Astrocyte (in vitro differentiated cells and primary cell): ENCODE measurements at regions not wholly inside any gene's neighbourhood (a gene's known extent, or its start where the extent isn't known, plus 50 kb on each side); places are given as distances from the start of the nearest gene placed in this dataset.
"Not testable (repeated sequence)": the region's sequence is repeated elsewhere in the genome, so short reads cannot be mapped to it uniquely, and the experiment has no call there.

Experiments used
- DNase-seq: peaks from one replicate; pipeline ENCODE4 v3.0.0-alpha.2; 2010; ENCODE audit warnings: low read depth
- FAIRE-seq: peaks from 2 replicates; lab custom pipeline; 2011; peaks lifted over from hg19 to GRCh38; lab: Jason Lieb, UNC
- H2AFZ ChIP-seq: 2 replicates; pipeline ENCODE4 v1.6.0; 2012; ENCODE audit warnings: low read depth, low read length, inconsistent platforms
- H3K27ac ChIP-seq: 2 replicates; pipeline ENCODE4 v1.5.1; 2011; ENCODE audit warnings: low read depth, low read length, inconsistent platforms
- H3K27me3 ChIP-seq: 2 replicates; pipeline ENCODE4 v1.6.0; 2011; ENCODE audit warnings: low read length, inconsistent platforms; ENCODE audit not compliant: insufficient read depth
- H3K36me3 ChIP-seq: 2 replicates; pipeline ENCODE4 v1.5.1; 2011; ENCODE audit warnings: low read length, inconsistent platforms; ENCODE audit not compliant: insufficient read depth
- H3K4me1 ChIP-seq: 2 replicates; pipeline ENCODE4 v1.5.1; 2011; ENCODE audit warnings: low read length, inconsistent platforms; ENCODE audit not compliant: insufficient read depth
- H3K4me2 ChIP-seq: 2 replicates; pipeline ENCODE4 v1.6.0; 2012; ENCODE audit warnings: low read length, inconsistent platforms
- H3K4me3 ChIP-seq: 2 replicates; pipeline ENCODE4 v1.5.1; 2011; ENCODE audit warnings: low read depth, mild to moderate bottlenecking, low read length, inconsistent platforms; ENCODE audit not compliant: insufficient read depth
- H3K79me2 ChIP-seq: 2 replicates; pipeline ENCODE4 v1.6.0; 2012; ENCODE audit warnings: mild to moderate bottlenecking, low read length, inconsistent platforms; ENCODE audit not compliant: insufficient read depth
- H3K9ac ChIP-seq: 2 replicates; pipeline ENCODE4 v1.6.0; 2012; ENCODE audit warnings: mild to moderate bottlenecking, low read length, inconsistent platforms
- H3K9me3 ChIP-seq: 2 replicates; pipeline ENCODE4 v1.5.1; 2012; ENCODE audit warnings: low read depth, mild to moderate bottlenecking, low read length, inconsistent platforms; ENCODE audit not compliant: insufficient read depth
- H4K20me1 ChIP-seq: 2 replicates; pipeline ENCODE4 v1.6.0; 2012; ENCODE audit warnings: low read length, inconsistent platforms; ENCODE audit not compliant: insufficient read depth
- H3K27ac Mint-ChIP-seq: one replicate; pipeline ENCODE4 v1.8.0; 2021; ENCODE audit warnings: mild to moderate bottlenecking, mixed read lengths; ENCODE audit not compliant: unreplicated experiment
- H3K27me3 Mint-ChIP-seq: one replicate; pipeline ENCODE4 v1.8.0; 2021; ENCODE audit warnings: low read depth, mixed read lengths; ENCODE audit not compliant: unreplicated experiment
- H3K36me3 Mint-ChIP-seq: one replicate; pipeline ENCODE4 v1.8.0; 2021; ENCODE audit warnings: low read depth, mixed read lengths; ENCODE audit not compliant: unreplicated experiment
- H3K4me1 Mint-ChIP-seq: one replicate; pipeline ENCODE4 v1.8.0; 2021; ENCODE audit warnings: low read depth, mixed read lengths; ENCODE audit not compliant: unreplicated experiment
- H3K4me3 Mint-ChIP-seq: one replicate; pipeline ENCODE4 v1.8.0; 2021; ENCODE audit warnings: mild to moderate bottlenecking, moderate library complexity, mixed read lengths; ENCODE audit not compliant: unreplicated experiment
- H3K9me3 Mint-ChIP-seq: one replicate; pipeline ENCODE4 v1.8.0; 2021; ENCODE audit warnings: mild to moderate bottlenecking, mixed read lengths; ENCODE audit not compliant: unreplicated experiment
- EZH2 ChIP-seq: IDR thresholded peaks from 2 replicates; pipeline ENCODE4 v1.6.1; 2012; ENCODE audit warnings: mild to moderate bottlenecking, low read length, inconsistent platforms; ENCODE audit not compliant: insufficient read depth
- TF ChIP-seq, protein P1 (sequence below): IDR thresholded peaks from 2 replicates; pipeline ENCODE4 v1.5.1; 2011; ENCODE audit warnings: low read depth, mild to moderate bottlenecking, inconsistent platforms, low read length, moderate library complexity; ENCODE audit not compliant: insufficient read depth

DNA sequence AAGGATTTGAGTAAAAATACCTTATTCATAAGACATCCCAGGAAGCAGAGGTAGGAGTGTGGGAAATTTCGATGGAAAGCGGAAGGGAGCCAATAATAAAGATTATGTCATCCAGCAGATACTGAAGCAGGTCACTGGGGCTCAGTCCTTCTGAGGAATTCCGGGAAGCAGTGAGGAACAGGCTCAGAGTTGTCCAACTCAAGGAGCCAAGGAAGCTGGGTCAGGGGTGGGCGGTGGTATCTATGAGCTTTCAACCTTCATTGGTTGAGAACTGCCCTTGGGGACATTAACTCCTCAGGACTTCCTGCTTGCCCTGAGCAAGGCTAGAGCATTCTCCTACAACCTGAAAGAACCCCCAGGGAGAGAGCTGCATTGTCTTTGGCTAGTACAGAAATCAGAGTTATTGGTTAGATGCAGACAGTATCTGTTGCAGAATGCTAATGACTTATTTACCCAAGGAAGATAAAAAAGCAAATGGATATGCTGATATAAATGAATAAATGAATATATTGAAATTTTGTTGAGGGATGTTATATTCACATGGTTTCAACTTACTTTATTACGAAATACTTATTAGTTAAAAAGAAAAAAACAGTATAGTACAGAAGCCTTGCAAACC is 68.2 kb downstream of the DMP1 start:
- Mint-ChIP-seq H3K4me3 (no peak overlapping the region), H3K36me3 (no peaks in the 10 kb centered on the region), H3K9me3 (no peaks in the 10 kb centered on the region), H3K27ac (no peak overlapping the region), H3K27me3 (no peaks in the 10 kb centered on the region), H3K4me1 (peaks cover 14% of the 10 kb centered on the region)
- no peak overlapping the region for H3K27ac ChIP-seq
- no peaks in the 10 kb centered on the region for H3K4me1 ChIP-seq
- no peaks in the 10 kb centered on the region for H3K27me3 ChIP-seq
- H3K4me2 ChIP-seq: no peak overlapping the region
- no peaks in the 10 kb centered on the region for H3K36me3 ChIP-seq
- H4K20me1 ChIP-seq: no peaks in the 10 kb centered on the region
- H3K9me3 ChIP-seq: no peaks in the 10 kb centered on the region
- no peak overlapping the region for H3K9ac ChIP-seq
- TF ChIP-seq, protein P1, sequence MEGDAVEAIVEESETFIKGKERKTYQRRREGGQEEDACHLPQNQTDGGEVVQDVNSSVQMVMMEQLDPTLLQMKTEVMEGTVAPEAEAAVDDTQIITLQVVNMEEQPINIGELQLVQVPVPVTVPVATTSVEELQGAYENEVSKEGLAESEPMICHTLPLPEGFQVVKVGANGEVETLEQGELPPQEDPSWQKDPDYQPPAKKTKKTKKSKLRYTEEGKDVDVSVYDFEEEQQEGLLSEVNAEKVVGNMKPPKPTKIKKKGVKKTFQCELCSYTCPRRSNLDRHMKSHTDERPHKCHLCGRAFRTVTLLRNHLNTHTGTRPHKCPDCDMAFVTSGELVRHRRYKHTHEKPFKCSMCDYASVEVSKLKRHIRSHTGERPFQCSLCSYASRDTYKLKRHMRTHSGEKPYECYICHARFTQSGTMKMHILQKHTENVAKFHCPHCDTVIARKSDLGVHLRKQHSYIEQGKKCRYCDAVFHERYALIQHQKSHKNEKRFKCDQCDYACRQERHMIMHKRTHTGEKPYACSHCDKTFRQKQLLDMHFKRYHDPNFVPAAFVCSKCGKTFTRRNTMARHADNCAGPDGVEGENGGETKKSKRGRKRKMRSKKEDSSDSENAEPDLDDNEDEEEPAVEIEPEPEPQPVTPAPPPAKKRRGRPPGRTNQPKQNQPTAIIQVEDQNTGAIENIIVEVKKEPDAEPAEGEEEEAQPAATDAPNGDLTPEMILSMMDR: no peak
- TF ChIP-seq EZH2: no peak
- H3K4me3 ChIP-seq: no peak overlapping the region
- FAIRE-seq (no peak), DNase-seq (no peak)
- H2AFZ ChIP-seq: no peak overlapping the region
- H3K79me2 ChIP-seq: no peaks in the 10 kb centered on the region

DNA sequence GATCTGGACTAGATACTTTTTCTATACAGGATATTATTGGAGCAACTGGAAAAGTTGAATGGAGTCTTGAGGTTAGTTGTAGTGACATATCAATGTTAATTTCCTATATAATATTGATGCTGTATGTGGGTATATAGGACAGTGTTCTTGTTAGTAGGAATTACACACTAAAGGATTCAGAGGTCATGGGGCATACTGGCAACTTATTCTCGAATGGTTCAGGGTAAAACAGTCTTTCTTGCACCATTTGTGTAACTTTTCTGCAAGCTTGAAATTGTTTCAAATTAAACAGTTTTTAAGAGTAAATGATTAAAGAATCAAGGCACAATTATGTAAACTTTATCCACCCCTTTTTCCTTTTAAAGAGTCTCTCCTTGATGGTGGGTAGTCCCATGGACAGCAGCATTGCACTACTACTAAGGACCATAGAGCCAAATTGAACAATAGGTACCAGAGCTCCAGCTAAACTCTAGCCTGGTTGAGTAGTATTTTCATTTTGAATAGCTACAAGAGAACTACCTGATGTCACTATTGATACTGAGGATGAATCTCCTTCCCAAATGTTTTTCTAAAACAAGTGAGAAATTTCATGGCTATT is 70.1 kb downstream of the DMP1 start:
- Mint-ChIP-seq H3K36me3 (no peaks in the 10 kb centered on the region), H3K4me1 (peaks cover 14% of the 10 kb centered on the region), H3K4me3 (no peak overlapping the region), H3K27ac (no peak overlapping the region), H3K27me3 (no peaks in the 10 kb centered on the region), H3K9me3 (peaks cover 7% of the 10 kb centered on the region)
- Histone ChIP-seq H3K4me3 (no peak overlapping the region), H3K9me3 (no peaks in the 10 kb centered on the region), H3K9ac (no peak overlapping the region), H4K20me1 (no peaks in the 10 kb centered on the region), H3K27ac (no peak overlapping the region), H3K36me3 (no peaks in the 10 kb centered on the region), H3K4me2 (no peak overlapping the region), H3K27me3 (no peaks in the 10 kb centered on the region), H3K4me1 (no peaks in the 10 kb centered on the region), H2AFZ (no peak overlapping the region), H3K79me2 (no peaks in the 10 kb centered on the region)
- TF ChIP-seq, protein P1: no peak
- TF ChIP-seq EZH2: no peak
- DNase-seq: no peak
- no peak for FAIRE-seq

DNA sequence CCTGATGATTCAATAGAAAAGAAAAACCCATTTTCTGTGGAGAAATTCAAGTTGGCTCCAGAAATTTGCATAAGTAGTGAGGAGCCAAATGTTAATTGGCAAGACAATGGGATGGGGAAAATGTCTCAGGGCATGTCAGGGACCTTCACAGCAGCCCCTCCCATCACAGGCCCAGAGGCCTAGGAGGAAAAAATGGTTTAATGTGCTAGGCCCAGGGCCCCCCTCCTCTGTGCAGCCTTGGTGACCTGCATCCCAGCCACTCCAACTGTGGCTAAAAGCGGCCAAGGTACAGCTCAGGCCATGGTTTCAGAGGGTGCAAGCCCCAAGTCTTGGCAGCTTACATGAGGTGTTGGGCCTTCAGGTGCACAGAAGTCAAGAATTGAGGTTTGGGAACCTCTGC is 74.1 kb upstream of the IBSP start:
- H2AFZ ChIP-seq, H3K36me3 ChIP-seq, H3K36me3 Mint-ChIP-seq, H3K27ac ChIP-seq, H3K4me3 Mint-ChIP-seq, H3K4me2 ChIP-seq, H3K4me1 Mint-ChIP-seq, DNase-seq, H4K20me1 ChIP-seq, H3K27me3 Mint-ChIP-seq, H3K9me3 ChIP-seq, H3K9ac ChIP-seq, H3K4me1 ChIP-seq, H3K79me2 ChIP-seq, FAIRE-seq, H3K27ac Mint-ChIP-seq, H3K27me3 ChIP-seq, H3K4me3 ChIP-seq: not testable (repeated sequence)
- peaks cover 18% of the 10 kb centered on the region for H3K9me3 Mint-ChIP-seq
